ENCODE measurements at regions not wholly inside any gene's neighbourhood (a gene's known extent, or its start where the extent isn't known, plus 50 kb on each side); places are given as distances from the start of the nearest gene placed in this dataset.

GRCh38 chr2:7368211-7368610, 451.0 kb downstream of the RNF144A start:
- no peak for DNase-seq
- H3K9me3 ChIP-seq = peaks cover 10% of the 10 kb centered on the region
- no peak for ATAC-seq
- intact Hi-C loops (cut with DNase I, micrococcal nuclease) = no loop called here
- no peak for TF ChIP-seq CTCF (IDR thresholded peaks at IDR 0.05)
- H3K4me3 ChIP-seq = no peak overlapping the region
- H3K4me1 ChIP-seq (ENCODE audit: low read depth) = no peaks in the 10 kb centered on the region
- H3K36me3 ChIP-seq (ENCODE audit: low read depth) = no peaks in the 10 kb centered on the region

GRCh38 chr2:7373156-7373555, 455.9 kb downstream of the RNF144A start:
- H3K9me3 ChIP-seq = peaks cover 7% of the 10 kb centered on the region
- no peak for DNase-seq
- H3K4me3 ChIP-seq = no peak overlapping the region
- no peaks in the 10 kb centered on the region for H3K4me1 ChIP-seq (ENCODE audit: low read depth)
- TF ChIP-seq CTCF (IDR thresholded peaks at IDR 0.05) = no peak
- H3K36me3 ChIP-seq (ENCODE audit: low read depth) = no peaks in the 10 kb centered on the region
- intact Hi-C loops (cut with DNase I, micrococcal nuclease) = no loop called here
- no peak for ATAC-seq

GRCh38 chr2:7375901-7376300, 458.7 kb downstream of the RNF144A start:
- no peak overlapping the region for H3K4me3 ChIP-seq
- ATAC-seq (no peak), DNase-seq (no peak)
- no peaks in the 10 kb centered on the region for H3K36me3 ChIP-seq (ENCODE audit: low read depth)
- no peak for TF ChIP-seq CTCF (IDR thresholded peaks at IDR 0.05)
- intact Hi-C loops (cut with DNase I, micrococcal nuclease) = no loop called here
- no peaks in the 10 kb centered on the region for H3K4me1 ChIP-seq (ENCODE audit: low read depth)
- H3K9me3 ChIP-seq = no peaks in the 10 kb centered on the region

GRCh38 chr2:7377916-7378569, 460.8 kb downstream of the RNF144A start:
- intact Hi-C loops (cut with DNase I, micrococcal nuclease) = no loop called here
- no peak for ATAC-seq
- Histone ChIP-seq H3K36me3 (ENCODE audit: low read depth) (no peaks in the 10 kb centered on the region), H3K4me1 (ENCODE audit: low read depth) (no peaks in the 10 kb centered on the region), H3K9me3 (no peaks in the 10 kb centered on the region), H3K4me3 (no peak overlapping the region)
- DNase-seq = no peak
- no peak for TF ChIP-seq CTCF (IDR thresholded peaks at IDR 0.05)

GRCh38 chr2:7378591-7378990, 461.4 kb downstream of the RNF144A start:
- ATAC-seq (no peak), DNase-seq (no peak)
- Histone ChIP-seq H3K36me3 (ENCODE audit: low read depth) (no peaks in the 10 kb centered on the region), H3K4me3 (no peak overlapping the region), H3K4me1 (ENCODE audit: low read depth) (no peaks in the 10 kb centered on the region), H3K9me3 (no peaks in the 10 kb centered on the region)
- no peak for TF ChIP-seq CTCF (IDR thresholded peaks at IDR 0.05)
- intact Hi-C loops (cut with DNase I, micrococcal nuclease) = no loop called here

GRCh38 chr2:7379799-7380198, 462.6 kb downstream of the RNF144A start:
- ATAC-seq (no peak), DNase-seq (no peak)
- no peak for TF ChIP-seq CTCF (IDR thresholded peaks at IDR 0.05)
- Histone ChIP-seq H3K9me3 (no peaks in the 10 kb centered on the region), H3K4me1 (ENCODE audit: low read depth) (no peaks in the 10 kb centered on the region), H3K4me3 (no peak overlapping the region), H3K36me3 (ENCODE audit: low read depth) (no peaks in the 10 kb centered on the region)
- intact Hi-C loops (cut with DNase I, micrococcal nuclease) = no loop called here

All from mucosa of descending colon (tissue), 3 donors.